ENCODE measurements at regions not wholly inside any gene's neighbourhood (a gene's known extent, or its start where the extent isn't known, plus 50 kb on each side); places are given as distances from the start of the nearest gene placed in this dataset.
A peak's percentile ranks its signal among the peaks of the same experiment; 100 is the strongest.

DNA sequence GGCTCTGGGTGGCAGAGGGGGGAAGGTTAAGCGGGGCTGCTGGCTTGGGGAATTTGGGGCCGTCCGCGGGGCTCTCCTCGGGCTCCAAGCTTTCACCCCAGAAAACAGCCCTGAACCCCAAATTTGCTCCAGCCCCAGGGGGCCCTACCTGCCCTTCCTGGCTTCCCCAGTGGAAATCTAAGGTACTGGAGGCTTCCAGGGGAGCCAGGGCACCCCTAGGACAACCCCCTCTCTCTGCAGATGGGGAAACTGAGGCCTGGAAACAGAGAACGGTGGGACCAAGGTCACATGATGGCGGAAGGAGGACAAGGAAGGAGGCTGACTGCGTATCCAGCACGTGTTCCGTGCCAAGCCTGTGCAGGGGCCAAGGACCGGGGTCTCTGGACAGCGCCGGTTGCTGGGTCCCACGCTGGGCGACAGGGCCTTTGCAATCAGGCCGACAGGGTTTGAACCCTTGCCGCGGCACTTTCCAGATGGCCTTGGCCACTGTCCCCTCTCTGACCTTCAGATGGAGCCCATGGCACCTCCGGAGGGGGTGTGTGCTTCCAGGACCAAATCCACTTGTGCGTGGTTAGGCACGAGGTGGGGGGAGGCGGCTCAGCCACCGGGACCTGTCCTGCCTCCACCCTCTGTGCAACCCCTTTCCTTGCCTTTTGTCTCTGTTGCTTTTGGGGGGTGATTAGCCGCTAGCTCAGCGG, 183.1 kb downstream of the C9orf50 start:
- TF ChIP-seq POLR2A (IDR thresholded peaks at IDR 0.05): no peak
- TF ChIP-seq POLR2AphosphoS5 (IDR thresholded peaks at IDR 0.05): no peak
- TF ChIP-seq, protein P1, sequence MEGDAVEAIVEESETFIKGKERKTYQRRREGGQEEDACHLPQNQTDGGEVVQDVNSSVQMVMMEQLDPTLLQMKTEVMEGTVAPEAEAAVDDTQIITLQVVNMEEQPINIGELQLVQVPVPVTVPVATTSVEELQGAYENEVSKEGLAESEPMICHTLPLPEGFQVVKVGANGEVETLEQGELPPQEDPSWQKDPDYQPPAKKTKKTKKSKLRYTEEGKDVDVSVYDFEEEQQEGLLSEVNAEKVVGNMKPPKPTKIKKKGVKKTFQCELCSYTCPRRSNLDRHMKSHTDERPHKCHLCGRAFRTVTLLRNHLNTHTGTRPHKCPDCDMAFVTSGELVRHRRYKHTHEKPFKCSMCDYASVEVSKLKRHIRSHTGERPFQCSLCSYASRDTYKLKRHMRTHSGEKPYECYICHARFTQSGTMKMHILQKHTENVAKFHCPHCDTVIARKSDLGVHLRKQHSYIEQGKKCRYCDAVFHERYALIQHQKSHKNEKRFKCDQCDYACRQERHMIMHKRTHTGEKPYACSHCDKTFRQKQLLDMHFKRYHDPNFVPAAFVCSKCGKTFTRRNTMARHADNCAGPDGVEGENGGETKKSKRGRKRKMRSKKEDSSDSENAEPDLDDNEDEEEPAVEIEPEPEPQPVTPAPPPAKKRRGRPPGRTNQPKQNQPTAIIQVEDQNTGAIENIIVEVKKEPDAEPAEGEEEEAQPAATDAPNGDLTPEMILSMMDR (IDR thresholded peaks at IDR 0.05): peak in 1 of 6 experiments; percentile 10
